Spleen (tissue), 11 donors: ENCODE measurements at regions not wholly inside any gene's neighbourhood (a gene's known extent, or its start where the extent isn't known, plus 50 kb on each side); places are given as distances from the start of the nearest gene placed in this dataset.

Source experiments
- DNase-seq: peaks from one replicate; pipeline ENCODE4 v3.0.0-alpha.2; 2020
- H3K27ac ChIP-seq, 8 donors: fragments of 200-600 bp; sonication (generic) in 7 of 8; 1 replicate in 4 of 8; 2 replicates in 4 of 8; pipeline versions ENCODE4 v1.5.0 to v1.8.0; 2016 to 2021; ENCODE audit warnings: inconsistent platforms in 4 of 8, mild to moderate bottlenecking in 4 of 8, moderate library complexity in 1 of 8
- H3K27me3 ChIP-seq, 7 donors: fragments of 200-600 bp; sonication (generic) in 6 of 7; replicated peaks in 1 of 7; 1 replicate in 4 of 7; 2 replicates in 3 of 7; pipeline versions ENCODE4 v1.5.0 to v1.8.0; 2016 to 2021; ENCODE audit warnings: inconsistent platforms in 3 of 7, mild to moderate bottlenecking in 1 of 7
- H3K36me3 ChIP-seq, 6 donors: fragments of 200-600 bp; sonication (generic) in 5 of 6; 1 replicate in 4 of 6; 2 replicates in 2 of 6; pipeline versions ENCODE4 v1.5.0 to v1.8.0; 2016 to 2021; ENCODE audit warnings: inconsistent platforms in 2 of 6
- H3K4me1 ChIP-seq, 6 donors: fragments of 200-600 bp; sonication (generic) in 5 of 6; 1 replicate in 3 of 6; 2 replicates in 3 of 6; pipeline versions ENCODE4 v1.5.0 to v1.8.0; 2016 to 2021; ENCODE audit warnings: inconsistent platforms in 3 of 6
- H3K4me3 ChIP-seq, 8 donors: fragments of 200-600 bp; sonication (generic) in 7 of 8; 1 replicate in 4 of 8; 2 replicates in 4 of 8; pipeline versions ENCODE4 v1.5.0 to v1.8.0; 2016 to 2021; ENCODE audit warnings: inconsistent platforms in 4 of 8, mild to moderate bottlenecking in 4 of 8, moderate library complexity in 2 of 8
- H3K9me3 ChIP-seq, 8 donors: fragments of 200-600 bp; sonication (generic) in 7 of 8; 1 replicate in 4 of 8; 2 replicates in 4 of 8; pipeline versions ENCODE4 v1.5.0 to v1.8.0; 2016 to 2021; ENCODE audit warnings: inconsistent platforms in 4 of 8
- POLR2A ChIP-seq, 3 donors: fragments of 450-650 bp; IDR thresholded peaks; one replicate each; pipeline ENCODE4 v1.5.1; 2017; ENCODE audit warnings: antibody characterized with exemption in 3 of 3, mild to moderate bottlenecking in 1 of 3
- POLR2AphosphoS5 ChIP-seq, 3 donors: sonication (generic); formaldehyde crosslinking; IDR thresholded peaks; one replicate each; pipeline ENCODE4 v1.5.1; 2017; ENCODE audit warnings: antibody characterized with exemption in 3 of 3
- WGBS, 5 donors: extraction: QIAGEN DNeasy Blood & Tissue Kit in 3 of 5; methylation state at CpG; one replicate each; pipeline versions ENCODE4 v1.1.5 to v1.1.7; 2013 to 2018; 5-methylcytosine and 5-hydroxymethylcytosine counted together
- intact Hi-C: fragments of 100-400 bp; cut with DNase I; formaldehyde crosslinking; loops from one replicate; pipeline ENCODE4 v1.15.0; 2023; ENCODE audit warnings: low total_unique reads
- TF ChIP-seq, protein P1 (sequence below), 11 experiments: fragments of 200-600 bp in 7 of 11; fragments of 450-650 bp in 4 of 11; sonication (generic) in 4 of 11; IDR thresholded peaks in 8 of 11; conservative IDR thresholded peaks in 3 of 11; 1 replicate in 7 of 11; 2 replicates in 4 of 11; pipeline versions ENCODE4 v1.4.0 to v1.8.0; 2016 to 2021; ENCODE audit warnings: antibody characterized with exemption in 11 of 11, inconsistent platforms in 4 of 11, mild to moderate bottlenecking in 1 of 11
- donor health status: healthy with polysubstance abuse.
- donor health status: DM: no; HTN: no; CAD: no; lungs with moderate emphysema.
- donor health status: DM: no; HTN: no; CAD: no.
- donor health status: Bipolar disorder and iron deficiency.
- donor health status: healthy.
- donor health status: DM: no; HTN: no; CAD: no.
- donor health status: DM: yes; HTN: yes; CAD: no.

DNA sequence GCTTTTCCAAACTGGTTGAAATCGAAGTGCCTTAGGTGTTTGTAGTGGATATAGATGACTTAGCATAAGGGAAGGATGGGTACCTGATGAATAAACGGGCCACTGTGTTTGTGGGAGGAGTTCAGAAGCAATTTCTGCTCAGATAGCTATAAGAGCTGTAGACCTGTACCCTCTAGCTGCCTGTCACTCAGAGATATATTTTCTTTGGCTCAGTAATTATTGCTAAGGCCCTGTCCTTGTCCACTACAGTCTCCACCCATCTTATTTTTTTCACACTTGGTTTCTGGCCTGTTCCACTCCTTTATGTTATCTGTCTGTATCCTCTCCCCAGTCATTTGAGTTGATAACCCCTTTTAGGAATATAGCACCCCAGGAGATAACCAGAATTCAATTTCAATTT lies 74.8 kb upstream of the RMST start:
- no peaks in the 10 kb centered on the region for H3K27me3 ChIP-seq
- H3K9me3 ChIP-seq, result peaks cover 0 to 4% (median 0%) of the 10 kb centered on the region in 8 donors
- no peak overlapping the region for H3K27ac ChIP-seq
- DNase-seq, result no peak
- intact Hi-C loops, result no loop called here
- no peak for TF ChIP-seq POLR2AphosphoS5 (IDR thresholded peaks at IDR 0.05)
- TF ChIP-seq, protein P1, sequence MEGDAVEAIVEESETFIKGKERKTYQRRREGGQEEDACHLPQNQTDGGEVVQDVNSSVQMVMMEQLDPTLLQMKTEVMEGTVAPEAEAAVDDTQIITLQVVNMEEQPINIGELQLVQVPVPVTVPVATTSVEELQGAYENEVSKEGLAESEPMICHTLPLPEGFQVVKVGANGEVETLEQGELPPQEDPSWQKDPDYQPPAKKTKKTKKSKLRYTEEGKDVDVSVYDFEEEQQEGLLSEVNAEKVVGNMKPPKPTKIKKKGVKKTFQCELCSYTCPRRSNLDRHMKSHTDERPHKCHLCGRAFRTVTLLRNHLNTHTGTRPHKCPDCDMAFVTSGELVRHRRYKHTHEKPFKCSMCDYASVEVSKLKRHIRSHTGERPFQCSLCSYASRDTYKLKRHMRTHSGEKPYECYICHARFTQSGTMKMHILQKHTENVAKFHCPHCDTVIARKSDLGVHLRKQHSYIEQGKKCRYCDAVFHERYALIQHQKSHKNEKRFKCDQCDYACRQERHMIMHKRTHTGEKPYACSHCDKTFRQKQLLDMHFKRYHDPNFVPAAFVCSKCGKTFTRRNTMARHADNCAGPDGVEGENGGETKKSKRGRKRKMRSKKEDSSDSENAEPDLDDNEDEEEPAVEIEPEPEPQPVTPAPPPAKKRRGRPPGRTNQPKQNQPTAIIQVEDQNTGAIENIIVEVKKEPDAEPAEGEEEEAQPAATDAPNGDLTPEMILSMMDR (IDR thresholded peaks at IDR 0.05 in 8 of 11, conservative IDR thresholded peaks at IDR 0.05 in 3 of 11), result no peak
- no peak for TF ChIP-seq POLR2A (IDR thresholded peaks at IDR 0.05)
- H3K4me1 ChIP-seq, result no peaks in the 10 kb centered on the region
- WGBS, 5 donors, result 58 to 74% (median 62%) methylated on average over 2 of the region's 2 CpGs
- no peaks in the 10 kb centered on the region for H3K36me3 ChIP-seq
- no peak overlapping the region for H3K4me3 ChIP-seq

DNA sequence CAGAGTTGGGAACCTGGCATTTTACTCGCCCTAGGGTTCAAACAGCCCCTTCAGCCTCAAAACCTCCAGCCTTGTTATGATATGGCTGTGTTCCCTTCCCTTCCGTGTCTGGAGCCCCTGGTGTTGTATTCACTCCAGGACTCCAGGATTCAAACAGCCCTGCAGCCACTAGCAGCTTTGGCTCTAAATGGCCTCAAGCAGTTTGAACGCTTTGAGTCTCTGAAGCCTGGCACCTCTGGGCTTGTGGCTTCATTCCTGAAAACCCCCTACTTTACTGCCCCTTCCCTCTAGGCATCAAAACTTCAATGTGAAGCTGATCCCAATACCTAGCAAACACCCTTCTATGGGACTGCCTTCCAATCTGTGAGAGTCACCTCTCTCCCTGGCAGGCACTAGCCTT lies 67.9 kb upstream of the RMST start:
- no peak overlapping the region for H3K27ac ChIP-seq
- no peaks in the 10 kb centered on the region for H3K27me3 ChIP-seq
- no peaks in the 10 kb centered on the region for H3K4me1 ChIP-seq
- WGBS, 5 donors, result 70 to 80% (median 78%) methylated on average over 3 of the region's 3 CpGs
- H3K4me3 ChIP-seq, result no peak overlapping the region
- intact Hi-C loops, result no loop called here
- H3K36me3 ChIP-seq, result no peaks in the 10 kb centered on the region
- H3K9me3 ChIP-seq, result no peaks in the 10 kb centered on the region
- TF ChIP-seq POLR2AphosphoS5 (IDR thresholded peaks at IDR 0.05), result no peak
- TF ChIP-seq POLR2A (IDR thresholded peaks at IDR 0.05), result no peak
- TF ChIP-seq, protein P1 (IDR thresholded peaks at IDR 0.05 in 8 of 11, conservative IDR thresholded peaks at IDR 0.05 in 3 of 11), result no peak
- DNase-seq, result no peak

DNA sequence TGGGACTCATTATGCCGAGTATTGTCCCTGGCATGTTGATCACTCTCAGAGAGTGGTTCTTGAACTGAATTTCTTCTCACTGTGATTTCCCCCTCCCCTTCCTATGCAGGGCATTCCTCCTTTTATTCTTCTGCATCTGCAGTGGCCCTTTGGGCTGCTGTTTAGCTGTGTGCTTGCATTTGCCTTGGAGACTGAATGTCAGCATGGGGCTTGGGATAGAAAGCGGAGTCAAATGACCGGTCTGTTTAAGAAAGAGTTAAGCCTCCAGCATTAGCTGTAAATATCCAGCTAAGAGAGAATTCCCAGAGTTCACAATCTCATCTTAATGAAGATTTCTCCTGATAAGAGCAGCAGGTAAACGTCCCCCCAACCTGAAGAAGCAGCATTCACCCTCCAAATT lies 65.6 kb upstream of the RMST start:
- TF ChIP-seq POLR2A (IDR thresholded peaks at IDR 0.05) (no peak), POLR2AphosphoS5 (IDR thresholded peaks at IDR 0.05) (no peak)
- TF ChIP-seq, protein P1 (IDR thresholded peaks at IDR 0.05 in 8 of 11, conservative IDR thresholded peaks at IDR 0.05 in 3 of 11), result no peak
- no peaks in the 10 kb centered on the region for H3K36me3 ChIP-seq
- H3K4me3 ChIP-seq, result no peak overlapping the region
- no peaks in the 10 kb centered on the region for H3K9me3 ChIP-seq
- H3K4me1 ChIP-seq, result no peaks in the 10 kb centered on the region
- WGBS, 5 donors, result 44 to 54% (median 45%) methylated on average over 4 of the region's 4 CpGs
- DNase-seq, result no peak
- intact Hi-C loops, result no loop called here
- H3K27ac ChIP-seq, result no peak overlapping the region
- no peaks in the 10 kb centered on the region for H3K27me3 ChIP-seq

DNA sequence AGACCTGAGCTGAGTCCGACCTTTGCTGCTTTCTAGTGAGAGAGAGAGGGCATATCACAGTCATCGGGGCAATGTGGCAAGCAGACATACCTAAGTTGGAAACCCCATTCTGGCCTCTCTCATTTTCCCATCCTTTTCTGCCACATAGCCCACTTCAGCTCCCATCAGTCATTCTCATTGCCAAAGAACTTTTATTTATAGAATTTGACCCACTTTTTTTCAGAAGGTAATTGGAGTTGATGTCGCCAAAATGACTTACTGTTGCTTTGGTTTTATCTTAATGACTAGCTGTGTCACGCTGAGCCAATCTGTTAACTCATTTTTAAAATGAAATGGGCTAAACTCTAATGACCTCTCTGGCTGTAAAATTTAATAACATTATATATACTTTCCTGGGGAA lies 63.9 kb upstream of the RMST start:
- Histone ChIP-seq H3K27ac (no peak overlapping the region), H3K27me3 (no peaks in the 10 kb centered on the region), H3K4me3 (no peak overlapping the region), H3K4me1 (no peaks in the 10 kb centered on the region), H3K36me3 (no peaks in the 10 kb centered on the region), H3K9me3 (no peaks in the 10 kb centered on the region)
- no peak for TF ChIP-seq POLR2A (IDR thresholded peaks at IDR 0.05)
- TF ChIP-seq, protein P1 (IDR thresholded peaks at IDR 0.05 in 8 of 11, conservative IDR thresholded peaks at IDR 0.05 in 3 of 11), result no peak
- intact Hi-C loops, result no loop called here
- 77 to 85% (median 81%) methylated on average over 4 of the region's 4 CpGs for WGBS, 5 donors
- DNase-seq, result no peak
